CD4-positive, alpha-beta memory T cell (primary cell): ENCODE measurements at regions not wholly inside any gene's neighbourhood (a gene's known extent, or its start where the extent isn't known, plus 50 kb on each side); places are given as distances from the start of the nearest gene placed in this dataset.

Experiments used
- CTCF ChIA-PET: fragments of 350-600 bp; sonication (Branson Sonifier 250); formaldehyde crosslinking; loops from one replicate; lab custom pipeline; 2021; ENCODE audit warnings: inconsistent platforms; ENCODE audit not compliant: partially characterized antibody; lab: Charles Lee
- POLR2A ChIA-PET: fragments of 350-600 bp; sonication (Branson Sonifier 250); formaldehyde crosslinking; loops from one replicate; lab custom pipeline; 2021; ENCODE audit not compliant: partially characterized antibody; lab: Charles Lee
- DNase-seq, 5 donors: peaks; one replicate each; pipeline versions ENCODE4 v3.0.0 to v3.0.0-alpha.2; 2020 to 2022; ENCODE audit warnings: mixed read lengths in 1 of 5
- H3K27ac ChIP-seq: one replicate; pipeline ENCODE4 v1.7.0; 2013; ENCODE audit warnings: low read depth, low read length
- H3K27me3 ChIP-seq: 2 replicates; pipeline ENCODE4 v1.7.0; 2013; ENCODE audit warnings: mild to moderate bottlenecking, low read length, moderate library complexity; ENCODE audit not compliant: insufficient read depth
- H3K36me3 ChIP-seq: 2 replicates; pipeline ENCODE4 v1.7.0; 2013; ENCODE audit warnings: mild to moderate bottlenecking, low read length, moderate library complexity; ENCODE audit not compliant: insufficient read depth
- H3K4me1 ChIP-seq: 2 replicates; pipeline ENCODE4 v1.7.0; 2013; ENCODE audit warnings: mild to moderate bottlenecking, low read length, moderate library complexity; ENCODE audit not compliant: insufficient read depth
- H3K4me3 ChIP-seq, 2 donors: one replicate each; pipeline ENCODE4 v1.7.0; 2013; ENCODE audit warnings: low read length in 2 of 2, mild to moderate bottlenecking in 1 of 2
- H3K9me3 ChIP-seq, 2 donors: one replicate each; pipeline ENCODE4 v1.7.0; 2013; ENCODE audit warnings: low read length in 2 of 2, control low read depth in 1 of 2; ENCODE audit not compliant: control insufficient read depth in 1 of 2
- H3K27ac Mint-ChIP-seq, 7 donors: one replicate each; pipeline ENCODE4 v1.8.0; 2020 to 2021; ENCODE audit warnings: mixed read lengths in 7 of 7, mild to moderate bottlenecking in 6 of 7, inconsistent platforms in 3 of 7, moderate library complexity in 3 of 7
- H3K27me3 Mint-ChIP-seq, 2 donors: one replicate each; pipeline ENCODE4 v1.8.0; 2020 to 2021; ENCODE audit warnings: mixed read lengths in 2 of 2
- H3K36me3 Mint-ChIP-seq, 2 donors: one replicate each; pipeline ENCODE4 v1.8.0; 2020 to 2021; ENCODE audit warnings: mixed read lengths in 2 of 2, inconsistent platforms in 1 of 2, mild to moderate bottlenecking in 1 of 2
- H3K4me1 Mint-ChIP-seq, 4 donors: one replicate each; pipeline ENCODE4 v1.8.0; 2020 to 2021; ENCODE audit warnings: mixed read lengths in 4 of 4, mild to moderate bottlenecking in 1 of 4
- H3K4me3 Mint-ChIP-seq, 8 donors: one replicate each; pipeline ENCODE4 v1.8.0; 2020 to 2021; ENCODE audit warnings: mixed read lengths in 8 of 8, mild to moderate bottlenecking in 7 of 8, moderate library complexity in 6 of 8, inconsistent platforms in 3 of 8
- H3K9me3 Mint-ChIP-seq, 8 donors: one replicate each; pipeline ENCODE4 v1.8.0; 2020 to 2021; ENCODE audit warnings: mixed read lengths in 8 of 8, mild to moderate bottlenecking in 5 of 8, inconsistent platforms in 3 of 8, moderate library complexity in 1 of 8
- intact Hi-C: fragments of 100-400 bp; cut with micrococcal nuclease; formaldehyde crosslinking; loops from one replicate; pipeline ENCODE4 v1.15.1; 2023

- H3K36me3 Mint-ChIP-seq: no peaks in the 10 kb centered on the region
- no peaks in the 10 kb centered on the region for H3K27me3 ChIP-seq
- H3K27me3 Mint-ChIP-seq: peaks cover 2 to 9% of the 10 kb centered on the region in 2 donors
- no peaks in the 10 kb centered on the region for H3K4me1 ChIP-seq
- ChIA-PET POLR2A (no interaction called here), CTCF (no interaction called here)
- intact Hi-C loops: no loop called here
- no peak overlapping the region for H3K4me3 ChIP-seq
- no peaks in the 10 kb centered on the region for H3K36me3 ChIP-seq
- peaks cover 0 to 6% (median under 1%) of the 10 kb centered on the region in 4 donors for H3K4me1 Mint-ChIP-seq
- H3K9me3 Mint-ChIP-seq: peaks cover 0 to 5% (median 0%) of the 10 kb centered on the region in 8 donors
- H3K9me3 ChIP-seq: no peaks in the 10 kb centered on the region
- H3K27ac Mint-ChIP-seq: no peak overlapping the region
- H3K4me3 Mint-ChIP-seq: no peak overlapping the region
- DNase-seq: no peak
- H3K27ac ChIP-seq: no peak overlapping the region
These were observed 565.5 kb downstream of the BRD1 start for GRCh38 chr22:49262167-49262566.

DNA sequence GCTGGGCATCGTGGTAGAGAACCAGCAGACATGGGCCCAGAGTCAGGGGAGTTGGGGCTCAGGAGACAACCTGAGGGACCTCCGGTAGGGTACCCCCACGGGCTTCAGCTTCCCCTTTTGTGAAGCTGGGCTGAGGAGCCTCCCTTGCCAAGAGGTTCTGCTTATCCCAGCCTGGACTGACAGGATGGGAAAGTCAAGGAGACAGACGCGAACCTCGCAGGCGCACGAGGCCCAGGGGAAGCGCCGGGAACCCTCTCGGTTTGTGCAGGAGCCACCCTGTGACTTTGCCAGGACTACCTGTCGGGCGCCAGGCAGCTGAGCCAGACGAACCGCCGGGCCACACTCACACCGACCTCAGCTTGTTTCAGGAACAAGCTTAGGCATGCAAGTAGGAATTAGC lies 566.1 kb downstream of the BRD1 start:
- no peaks in the 10 kb centered on the region for H3K27me3 ChIP-seq
- POLR2A ChIA-PET: no interaction called here
- peaks cover 2 to 9% of the 10 kb centered on the region in 2 donors for H3K27me3 Mint-ChIP-seq
- H3K36me3 ChIP-seq: no peaks in the 10 kb centered on the region
- H3K27ac ChIP-seq: no peak overlapping the region
- intact Hi-C loops: no loop called here
- no peak overlapping the region for H3K4me3 Mint-ChIP-seq
- peaks cover 0 to 6% (median under 1%) of the 10 kb centered on the region in 4 donors for H3K4me1 Mint-ChIP-seq
- no peaks in the 10 kb centered on the region for H3K4me1 ChIP-seq
- H3K36me3 Mint-ChIP-seq: no peaks in the 10 kb centered on the region
- no peaks in the 10 kb centered on the region for H3K9me3 ChIP-seq
- CTCF ChIA-PET: no interaction called here
- H3K27ac Mint-ChIP-seq: no peak overlapping the region
- H3K9me3 Mint-ChIP-seq: peaks cover 0 to 5% (median 0%) of the 10 kb centered on the region in 8 donors
- H3K4me3 ChIP-seq: no peak overlapping the region
- DNase-seq: no peak

DNA sequence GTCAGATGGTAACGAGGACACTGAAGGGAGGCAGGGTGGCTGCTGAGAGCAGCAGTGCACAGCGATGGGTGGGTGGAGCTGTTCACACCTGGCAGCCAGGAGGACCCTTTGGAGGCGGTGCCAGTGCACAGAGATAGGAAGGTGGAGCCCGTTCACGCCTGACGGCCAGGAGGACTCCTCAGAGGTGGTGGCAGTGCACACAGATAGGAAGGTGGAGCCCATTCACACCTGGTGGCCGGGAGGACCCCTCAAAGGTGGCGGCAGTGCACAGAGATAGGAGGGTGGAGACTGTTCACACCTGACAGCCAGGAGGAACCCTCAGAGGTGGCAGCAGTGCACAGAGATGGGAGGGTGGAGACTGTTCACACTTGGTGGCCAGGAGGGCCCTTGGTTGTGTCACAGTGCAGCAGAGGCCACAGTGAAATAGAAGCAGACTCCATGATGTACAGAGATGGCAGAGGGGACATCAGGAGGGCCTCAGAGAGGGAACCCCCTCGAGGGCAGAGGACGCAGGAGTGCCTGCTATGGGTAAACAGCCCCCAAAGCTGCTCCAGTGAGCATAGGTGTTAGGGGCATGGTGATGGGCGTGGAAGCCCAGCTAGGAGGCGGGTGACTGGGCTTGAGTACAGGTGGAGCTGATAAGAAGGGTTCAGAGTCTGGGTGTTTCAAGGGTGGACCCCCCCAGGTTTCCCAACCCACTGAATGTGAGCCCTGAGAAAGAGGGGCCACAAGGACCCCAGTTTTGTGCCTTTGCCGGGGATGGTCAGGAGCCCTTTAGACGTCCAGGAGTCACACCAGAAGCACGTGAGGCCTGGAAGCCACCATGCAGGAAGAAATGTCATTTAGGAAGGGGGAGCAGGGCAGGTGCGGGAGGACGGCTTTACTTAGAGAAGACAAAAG lies 566.7 kb downstream of the BRD1 start:
- POLR2A ChIA-PET: no interaction called here
- H3K27ac Mint-ChIP-seq: no peak overlapping the region
- CTCF ChIA-PET: no interaction called here
- no peaks in the 10 kb centered on the region for H3K4me1 ChIP-seq
- H3K27me3 ChIP-seq: no peaks in the 10 kb centered on the region
- H3K4me3 ChIP-seq: no peak overlapping the region
- H3K27ac ChIP-seq: no peak overlapping the region
- peaks cover 2 to 13% of the 10 kb centered on the region in 2 donors for H3K27me3 Mint-ChIP-seq
- peaks cover 0 to 6% (median 1%) of the 10 kb centered on the region in 4 donors for H3K4me1 Mint-ChIP-seq
- intact Hi-C loops: no loop called here
- H3K36me3 ChIP-seq: no peaks in the 10 kb centered on the region
- H3K9me3 ChIP-seq: no peaks in the 10 kb centered on the region
- peaks cover 0 to 5% (median 0%) of the 10 kb centered on the region in 8 donors for H3K9me3 Mint-ChIP-seq
- H3K4me3 Mint-ChIP-seq: no peak overlapping the region
- no peak for DNase-seq
- no peaks in the 10 kb centered on the region for H3K36me3 Mint-ChIP-seq

DNA sequence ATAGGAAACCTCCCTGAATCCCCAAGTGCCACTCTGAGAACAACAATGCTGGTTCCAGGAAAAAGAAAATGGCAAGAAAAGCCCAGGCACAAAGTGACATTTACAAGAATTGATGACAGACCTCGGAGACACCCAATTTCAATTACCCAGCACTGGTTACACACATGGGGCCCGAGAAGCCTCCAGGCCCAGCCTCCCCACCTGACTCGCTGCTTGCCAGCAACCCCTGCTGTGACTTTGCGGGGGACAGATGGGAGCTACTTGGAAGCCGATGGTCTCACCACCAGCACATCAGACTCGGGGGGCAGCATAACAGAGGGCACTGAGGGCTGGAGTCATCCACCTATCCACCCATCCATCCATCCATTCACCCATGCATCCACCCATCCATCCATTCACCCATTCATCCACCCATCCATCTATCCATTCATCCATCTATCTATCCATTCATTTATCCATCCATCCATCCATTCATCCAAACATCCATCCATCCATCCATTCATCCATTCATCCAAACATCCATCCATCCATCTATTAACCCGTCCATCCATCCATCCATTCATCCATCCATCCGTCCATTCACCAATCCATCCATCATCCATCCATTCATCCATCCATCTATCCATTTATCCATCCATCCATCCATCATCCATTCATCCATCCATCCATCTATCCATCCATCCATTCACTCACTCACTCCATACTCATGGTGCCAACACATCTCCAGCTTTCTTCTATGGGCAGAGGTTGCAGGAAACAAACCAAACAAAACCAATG lies 567.6 kb downstream of the BRD1 start:
- DNase-seq: no peak

DNA sequence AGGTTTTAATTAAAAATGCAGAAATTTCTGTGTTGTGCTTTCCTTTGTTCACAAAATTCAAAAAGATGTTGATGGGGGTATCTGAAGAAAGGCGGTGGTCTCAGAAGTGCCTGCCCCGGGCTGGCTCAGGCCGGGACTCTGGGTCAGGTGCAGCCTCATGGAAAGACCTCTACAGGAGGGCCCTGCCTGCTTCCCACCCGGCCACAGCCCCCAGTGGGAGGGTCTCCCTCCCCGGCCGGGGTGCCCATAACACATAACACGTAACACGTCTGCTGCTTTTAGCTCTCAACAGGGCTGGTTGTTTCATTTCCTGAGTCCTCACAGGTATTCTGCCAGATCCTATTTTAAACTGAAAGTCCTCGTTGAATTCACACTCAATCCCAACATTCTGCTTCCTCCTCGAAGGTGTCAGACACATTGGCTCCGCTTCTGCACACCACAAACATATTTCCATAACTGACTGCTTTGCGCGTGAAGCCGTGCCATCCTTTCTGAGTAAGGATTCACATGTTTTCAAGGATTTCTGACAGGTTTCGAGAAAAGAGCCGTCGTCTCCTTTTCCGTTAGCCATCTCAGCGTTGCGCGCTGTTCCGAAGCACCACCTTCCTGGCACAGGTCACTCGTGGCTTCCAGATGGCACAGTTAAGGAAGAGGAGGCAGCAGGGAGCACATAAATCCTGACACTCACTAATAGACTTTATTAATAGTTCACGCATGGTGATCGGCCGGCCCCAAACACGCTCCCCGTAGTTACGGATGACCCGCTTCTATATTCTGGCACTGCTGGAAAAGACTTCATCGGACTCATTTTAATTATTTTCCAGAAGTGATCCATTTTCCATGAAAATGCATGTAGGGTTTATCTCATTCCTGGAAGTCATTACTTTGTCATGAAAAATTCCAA lies 569.3 kb downstream of the BRD1 start:
- Histone ChIP-seq H3K4me1 (no peaks in the 10 kb centered on the region), H3K36me3 (no peaks in the 10 kb centered on the region), H3K27me3 (no peaks in the 10 kb centered on the region), H3K27ac (no peak overlapping the region), H3K4me3 (no peak overlapping the region), H3K9me3 (no peaks in the 10 kb centered on the region)
- no peak overlapping the region for H3K27ac Mint-ChIP-seq
- intact Hi-C loops: no loop called here
- H3K36me3 Mint-ChIP-seq: no peaks in the 10 kb centered on the region
- ChIA-PET CTCF (no interaction called here), POLR2A (no interaction called here)
- peaks cover 0 to 5% (median 0%) of the 10 kb centered on the region in 8 donors for H3K9me3 Mint-ChIP-seq
- H3K4me1 Mint-ChIP-seq: peaks cover 0 to 1% (median 0%) of the 10 kb centered on the region in 4 donors
- peaks cover 4 to 14% of the 10 kb centered on the region in 2 donors for H3K27me3 Mint-ChIP-seq
- no peak overlapping the region for H3K4me3 Mint-ChIP-seq
- no peak for DNase-seq

More for the DNA sequence above, 567.6 kb downstream of the BRD1 start:
- no peaks in the 10 kb centered on the region for H3K4me1 ChIP-seq
- no peaks in the 10 kb centered on the region for H3K27me3 ChIP-seq
- H3K4me3 ChIP-seq: no peak overlapping the region
- ChIA-PET POLR2A (no interaction called here), CTCF (no interaction called here)
- peaks cover 0 to 14% of the 10 kb centered on the region in 2 donors for H3K27me3 Mint-ChIP-seq
- H3K27ac Mint-ChIP-seq: peak overlapping the region in 1 of 7 donors; percentile 1
- intact Hi-C loops: no loop called here
- no peak overlapping the region for H3K4me3 Mint-ChIP-seq
- H3K9me3 Mint-ChIP-seq: peaks cover 0 to 5% (median 0%) of the 10 kb centered on the region in 8 donors
- no peak overlapping the region for H3K27ac ChIP-seq
- no peaks in the 10 kb centered on the region for H3K36me3 Mint-ChIP-seq
- no peaks in the 10 kb centered on the region for H3K9me3 ChIP-seq
- peaks cover 0 to 6% (median 1%) of the 10 kb centered on the region in 4 donors for H3K4me1 Mint-ChIP-seq
- H3K36me3 ChIP-seq: no peaks in the 10 kb centered on the region

DNA sequence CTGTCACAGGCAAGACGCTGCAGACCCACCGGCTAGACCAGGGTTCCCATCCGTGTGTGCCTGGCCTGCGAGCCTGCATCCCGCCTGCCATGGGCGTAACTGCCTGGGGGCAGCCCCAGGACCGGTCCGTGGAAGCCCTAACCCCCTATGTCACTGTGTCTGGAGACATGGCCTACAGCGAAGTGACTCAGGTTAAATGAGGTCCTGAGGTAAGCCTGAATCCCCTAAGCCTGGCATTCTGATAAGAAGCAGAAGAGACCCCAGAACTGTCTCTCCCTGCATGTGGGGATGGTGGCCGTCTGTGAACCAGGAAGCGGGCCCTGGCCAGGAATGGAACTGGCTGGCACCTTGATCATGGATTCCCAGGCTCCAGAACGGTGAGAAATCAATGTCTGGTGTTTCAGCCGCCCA lies 570.1 kb downstream of the BRD1 start:
- intact Hi-C loops: no loop called here
- Mint-ChIP-seq H3K9me3 (peaks cover 0 to 4% (median 0%) of the 10 kb centered on the region in 8 donors), H3K4me1 (peaks cover 0 to 1% (median 0%) of the 10 kb centered on the region in 4 donors), H3K36me3 (no peaks in the 10 kb centered on the region), H3K4me3 (no peak overlapping the region), H3K27ac (no peak overlapping the region), H3K27me3 (peaks cover 4 to 18% of the 10 kb centered on the region in 2 donors)
- no peaks in the 10 kb centered on the region for H3K27me3 ChIP-seq
- no peaks in the 10 kb centered on the region for H3K36me3 ChIP-seq
- H3K4me3 ChIP-seq: no peak overlapping the region
- ChIA-PET POLR2A (no interaction called here), CTCF (no interaction called here)
- H3K27ac ChIP-seq: no peak overlapping the region
- no peaks in the 10 kb centered on the region for H3K9me3 ChIP-seq
- no peaks in the 10 kb centered on the region for H3K4me1 ChIP-seq
- no peak for DNase-seq
